Hematopoietic multipotent progenitor cell treated with erythropoietin and hydrocortisone succinate and interleukin-3 and kit ligand, for 4 days (in vitro differentiated cells): ENCODE measurements at regions not wholly inside any gene's neighbourhood (a gene's known extent, or its start where the extent isn't known, plus 50 kb on each side); places are given as distances from the start of the nearest gene placed in this dataset.
"Not testable (repeated sequence)": the region's sequence is repeated elsewhere in the genome, so short reads cannot be mapped to it uniquely, and the experiment has no call there.

Source experiments
- DNase-seq: peaks from one replicate; pipeline ENCODE4 v3.0.0-alpha.2; 2015

DNA sequence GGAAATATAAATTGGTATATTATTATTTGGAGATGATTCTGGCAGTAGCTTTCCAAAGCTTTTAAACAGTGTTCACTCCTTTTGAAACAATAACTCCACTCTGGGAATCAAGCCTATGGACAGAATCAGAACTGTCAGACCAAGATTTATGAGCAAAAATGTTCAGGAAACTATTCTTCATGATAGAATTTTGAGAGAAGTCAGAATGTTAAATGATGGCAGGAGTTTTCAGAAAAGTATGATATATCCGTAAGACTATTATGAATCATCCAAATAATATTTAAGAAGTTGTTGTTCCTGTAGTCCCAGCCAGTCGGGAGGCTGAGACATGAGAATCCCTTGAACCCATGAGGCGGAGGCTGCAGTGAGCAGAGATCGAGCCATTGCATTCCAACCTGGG, 50.5 kb upstream of the ADGRG2 start:
- no peak for DNase-seq

DNA sequence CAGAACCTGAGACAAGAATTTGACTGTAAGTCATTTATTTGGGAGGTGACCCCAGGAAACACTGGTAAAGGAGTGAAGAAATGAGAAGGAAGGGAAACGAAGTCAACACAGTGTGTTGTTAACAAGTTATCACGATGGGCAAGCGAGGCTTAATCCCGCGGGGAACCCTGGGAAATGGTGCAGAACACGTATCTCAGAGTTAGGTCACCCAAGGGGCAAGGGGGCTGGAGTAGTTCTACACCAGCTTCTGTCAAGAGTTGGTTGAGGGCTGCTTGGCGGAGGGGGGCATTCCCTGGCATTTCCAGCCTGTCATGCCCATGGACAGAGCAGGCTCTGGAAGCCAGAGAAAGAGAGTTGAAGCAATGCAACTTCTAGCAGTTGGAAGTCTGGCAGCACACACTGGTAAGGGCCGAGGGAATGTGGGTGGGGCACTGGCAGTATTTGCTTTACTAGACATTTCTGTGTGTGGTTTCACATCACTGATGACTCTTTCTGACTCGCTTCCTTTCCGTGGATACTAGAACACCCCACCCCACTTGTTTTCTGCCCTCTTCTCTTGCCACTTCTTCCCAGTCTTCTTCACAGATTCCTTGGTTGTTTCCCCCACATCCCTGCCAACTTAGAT, 52.2 kb upstream of the ADGRG2 start:
- no peak for DNase-seq

DNA sequence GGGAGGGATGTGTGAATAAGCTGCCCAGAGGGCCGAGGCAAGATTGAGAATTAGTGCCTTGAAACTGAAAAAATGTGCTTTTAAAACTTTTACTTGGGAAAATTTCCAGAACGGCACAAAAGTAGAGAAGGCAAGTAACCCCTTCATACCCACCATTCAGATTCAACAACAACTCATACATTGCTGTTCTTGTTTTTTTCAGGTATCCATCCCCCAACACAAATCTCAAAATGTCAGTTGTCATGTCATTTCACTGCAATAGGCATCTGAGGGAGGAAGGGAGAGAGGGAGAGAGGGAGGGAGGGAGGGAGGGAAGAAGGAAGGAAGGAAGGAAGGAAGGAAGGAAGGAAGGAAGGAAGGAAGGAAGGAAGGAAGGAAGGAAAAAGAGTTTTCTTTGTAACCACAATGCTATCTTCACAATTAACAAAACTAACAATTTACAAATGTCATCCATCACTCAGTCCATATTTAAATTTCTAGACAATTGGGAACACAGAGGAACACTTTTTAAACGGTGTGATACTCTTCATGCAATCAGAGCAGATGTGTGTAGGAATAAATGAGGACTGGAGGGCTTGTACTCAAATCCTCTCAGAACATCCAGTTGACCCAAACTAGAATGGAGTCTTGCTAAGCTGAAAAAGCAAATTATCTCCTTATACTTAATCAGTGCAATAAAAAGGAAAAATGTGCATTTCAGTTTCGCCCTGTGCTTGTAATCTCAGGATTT, 54.8 kb upstream of the ADGRG2 start:
- no peak for DNase-seq

DNA sequence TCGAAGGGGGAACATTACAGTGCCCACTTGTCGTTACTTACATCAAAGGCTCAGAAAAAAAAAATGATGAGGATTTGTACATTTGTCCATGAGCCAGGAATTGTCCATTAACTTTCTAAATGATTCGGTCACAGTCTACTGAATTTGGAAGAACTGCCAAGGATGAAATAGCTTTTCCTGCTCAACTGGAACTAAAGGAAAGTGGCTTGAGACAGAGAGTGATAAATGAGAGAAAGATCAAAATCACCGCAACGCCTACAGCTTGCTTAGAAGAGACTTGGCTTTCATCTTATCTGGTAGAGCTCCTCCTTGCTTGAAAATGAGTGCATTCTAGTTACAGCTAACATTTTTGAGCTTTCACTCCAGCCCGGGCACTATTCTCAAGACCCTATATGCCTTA, 55.5 kb upstream of the ADGRG2 start:
- no peak for DNase-seq

DNA sequence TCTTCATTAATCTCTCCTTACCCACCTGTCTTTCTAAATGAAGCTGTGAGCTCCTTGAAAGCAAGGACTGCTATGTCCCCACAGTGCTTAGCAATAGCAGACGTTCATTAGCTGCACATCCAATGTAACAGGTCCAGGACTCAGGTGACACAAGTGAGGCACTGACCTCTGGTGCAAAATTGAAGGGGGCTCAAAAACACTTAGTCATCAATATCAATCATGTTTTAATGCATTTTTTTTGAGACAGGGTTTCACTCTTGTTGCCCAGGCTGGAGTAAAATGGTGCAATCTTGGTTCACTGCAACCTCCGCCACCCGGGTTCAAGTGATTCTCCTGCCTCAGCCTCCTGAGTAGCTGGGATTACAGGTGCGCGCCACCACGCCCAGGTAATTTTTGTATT, 56.1 kb upstream of the ADGRG2 start:
- no peak for DNase-seq

DNA sequence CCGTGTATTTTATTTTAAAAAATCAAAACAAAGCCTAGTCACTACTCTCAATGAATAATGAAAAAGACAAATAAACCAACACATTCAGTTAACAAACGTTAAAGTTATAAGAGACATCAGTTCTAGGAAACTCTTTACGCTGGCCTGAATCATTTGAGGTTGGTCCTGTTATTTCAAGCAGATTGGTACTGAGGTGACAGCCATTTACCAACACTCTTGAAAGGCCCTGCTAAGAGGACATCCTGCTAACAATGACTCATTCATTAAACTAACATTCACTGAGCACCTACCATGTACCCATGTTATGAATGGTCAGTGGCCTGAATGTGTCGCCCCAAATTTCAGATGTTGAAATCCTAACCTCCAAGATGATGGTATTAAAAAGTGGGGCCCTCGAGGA, 57.1 kb upstream of the ADGRG2 start:
- no peak for DNase-seq

DNA sequence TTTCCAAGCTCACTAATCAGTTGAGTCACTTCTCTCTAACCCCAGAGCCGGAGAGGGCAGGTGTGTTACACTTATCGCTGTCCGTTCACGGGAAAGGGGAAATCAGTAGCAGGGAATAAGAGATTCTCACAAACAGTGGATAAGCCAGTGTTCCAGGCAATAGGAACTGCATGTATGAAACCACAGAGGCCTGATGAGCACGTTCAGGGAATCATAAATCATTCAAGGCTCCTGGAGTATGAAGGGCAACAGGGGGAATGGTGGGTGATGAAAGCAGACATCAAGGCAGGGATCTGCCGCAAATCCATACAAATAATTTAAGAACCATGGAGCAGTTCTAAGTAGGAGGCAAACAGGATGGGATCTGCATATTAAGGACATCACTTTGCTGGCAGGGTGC, 59.1 kb upstream of the ADGRG2 start:
- DNase-seq: no peak

DNA sequence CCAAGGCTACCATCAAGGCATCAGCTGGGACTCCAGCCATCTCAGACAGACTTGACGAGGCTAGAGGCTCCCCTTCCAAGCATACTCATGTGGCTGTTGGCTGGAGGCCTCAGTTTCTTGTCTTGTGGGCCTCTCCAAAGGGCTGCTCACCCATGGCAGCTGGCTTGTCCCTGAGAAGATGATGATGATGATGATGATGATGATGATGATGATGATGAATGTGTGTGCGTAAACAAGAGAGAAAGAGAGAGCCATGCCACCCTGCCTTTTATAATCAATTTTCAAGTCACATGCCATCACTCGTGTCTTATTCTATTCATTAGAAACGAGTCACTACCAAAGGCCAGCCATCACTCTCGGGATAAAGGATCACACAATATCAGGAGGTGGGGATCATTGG, 60.5 kb upstream of the ADGRG2 start:
- no peak for DNase-seq

DNA sequence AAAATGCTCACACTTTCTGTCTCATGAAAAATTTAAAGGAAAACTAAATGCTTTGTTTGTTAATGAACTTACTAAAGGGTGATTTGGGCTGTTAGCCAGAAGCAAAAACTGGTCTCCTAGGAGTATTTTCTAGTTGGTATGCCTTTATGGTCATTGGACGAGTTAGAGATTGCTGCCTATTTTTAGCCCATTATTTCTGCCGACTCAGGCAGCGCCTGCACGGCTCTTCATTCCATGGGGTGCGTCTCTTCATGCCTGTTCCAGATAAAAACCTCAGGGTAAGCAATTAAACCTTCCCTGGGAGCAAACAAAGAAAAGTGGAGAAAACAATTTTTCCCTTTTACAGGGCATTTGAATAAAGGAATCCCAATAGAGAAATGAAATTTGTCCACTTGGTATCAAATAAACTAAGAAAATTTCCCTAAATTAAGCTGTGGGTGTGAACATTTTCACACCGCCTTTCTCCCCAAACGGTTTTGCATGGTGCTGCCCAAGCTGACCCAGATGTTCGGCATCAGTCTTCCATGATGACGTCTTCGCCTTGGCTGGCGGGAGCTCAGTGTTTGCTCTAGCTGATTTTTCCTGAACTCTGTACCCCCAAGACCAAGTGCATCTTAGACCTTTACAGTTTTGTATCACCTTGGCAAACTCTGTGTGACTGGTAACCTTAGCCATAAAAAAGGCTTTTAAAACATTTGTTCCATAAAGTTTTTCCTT, 61.7 kb upstream of the ADGRG2 start:
- no peak for DNase-seq

DNA sequence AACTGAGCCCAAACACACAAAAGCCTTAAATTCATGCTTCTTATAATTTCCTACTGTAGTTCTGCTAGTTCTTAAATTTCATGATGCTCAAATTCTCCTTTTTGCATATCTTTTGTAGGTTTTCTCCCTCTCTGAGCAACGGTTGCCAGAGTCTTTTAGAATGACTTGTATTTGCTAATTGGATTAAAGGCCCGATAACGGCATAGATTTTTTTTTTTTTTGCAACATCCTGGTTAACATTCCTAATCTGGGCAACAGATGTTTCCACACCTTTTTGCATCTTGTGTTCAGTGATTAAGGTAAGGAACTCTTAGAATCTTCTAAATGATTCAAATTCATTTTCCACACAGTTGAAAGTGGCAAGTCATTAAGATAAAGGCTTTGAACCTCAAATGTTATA, 66.3 kb upstream of the ADGRG2 start:
- no peak for DNase-seq

DNA sequence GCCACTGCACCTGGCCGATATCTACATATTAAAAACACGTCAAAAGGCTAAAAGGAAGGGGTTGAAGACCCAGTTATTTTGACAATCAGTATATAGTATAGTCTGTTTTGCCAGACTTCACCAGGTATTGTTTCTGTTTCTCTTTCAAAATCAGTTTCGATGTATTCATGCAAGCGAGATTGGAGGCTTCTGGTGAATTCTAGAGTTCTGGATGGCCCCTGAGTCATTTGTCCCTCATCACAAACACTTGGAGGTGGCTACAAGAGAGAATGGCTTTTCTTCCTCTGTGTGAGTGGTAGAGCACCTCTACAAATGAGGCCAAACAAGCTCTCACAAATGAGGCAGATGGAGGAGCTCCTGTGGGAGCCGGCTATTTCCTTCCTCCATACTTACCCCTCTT, 68.6 kb upstream of the ADGRG2 start:
- no peak for DNase-seq

DNA sequence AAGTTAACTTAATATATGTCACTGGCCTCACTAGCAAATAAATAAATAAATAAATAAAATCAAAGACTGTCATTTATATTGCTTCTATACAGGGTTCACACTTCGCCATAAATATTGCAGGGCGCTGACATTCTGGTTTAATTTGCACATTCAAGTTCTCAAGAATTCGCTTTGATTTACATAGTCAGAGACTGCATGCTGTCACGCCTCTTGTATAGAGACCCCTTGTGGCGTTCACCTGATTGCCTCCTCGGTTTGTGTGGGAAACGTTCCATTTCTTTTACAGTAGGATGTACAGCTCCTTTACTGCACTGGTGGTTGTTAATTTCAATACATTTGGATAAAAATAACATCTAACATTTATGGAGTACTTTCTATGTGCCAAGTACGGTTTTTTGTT, 71.3 kb upstream of the ADGRG2 start:
- no peak for DNase-seq

DNA sequence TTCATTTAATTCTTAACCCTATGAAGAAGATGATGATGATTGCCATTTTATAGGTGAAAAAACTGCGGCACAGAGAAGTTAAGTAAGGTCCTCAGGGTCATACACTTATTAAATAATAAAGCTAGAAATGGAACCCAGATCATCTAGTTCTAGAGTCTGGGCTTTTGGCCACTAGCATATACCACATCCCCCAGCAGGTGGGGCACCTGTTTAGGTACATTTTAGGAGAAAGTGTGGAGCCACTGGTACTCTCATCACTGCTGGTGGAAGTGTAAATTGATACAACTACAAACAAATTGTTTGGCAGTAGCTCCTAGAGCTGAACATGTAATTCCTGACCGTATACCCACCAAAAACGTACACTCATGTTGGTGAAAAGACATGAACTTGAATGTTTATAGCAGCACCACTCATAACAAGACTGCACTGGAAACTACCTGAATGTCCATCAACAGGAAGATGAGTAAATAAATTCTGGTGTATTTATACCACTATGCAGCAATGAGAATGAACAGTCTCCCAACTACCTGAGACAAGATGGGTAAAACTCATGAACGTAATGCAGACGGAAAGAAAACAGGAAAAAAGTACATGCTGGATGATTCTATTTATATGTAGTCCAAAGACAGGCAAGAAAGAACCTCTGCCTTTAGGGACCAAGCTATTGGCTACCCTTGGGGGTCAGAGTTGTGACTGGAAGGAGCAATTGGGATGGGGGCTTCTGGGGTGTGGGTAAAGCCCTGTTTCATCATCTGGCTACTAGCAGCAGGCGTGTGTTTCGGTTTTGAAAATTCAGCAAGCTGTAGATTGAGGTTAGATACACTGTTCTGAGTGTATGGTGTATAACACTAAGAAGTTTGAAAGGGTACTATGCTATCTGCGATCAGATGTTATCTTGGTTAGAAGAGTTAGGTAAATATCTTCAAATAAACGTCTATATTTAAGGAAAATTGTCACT, 72.3 kb upstream of the ADGRG2 start:
- DNase-seq: no peak

DNA sequence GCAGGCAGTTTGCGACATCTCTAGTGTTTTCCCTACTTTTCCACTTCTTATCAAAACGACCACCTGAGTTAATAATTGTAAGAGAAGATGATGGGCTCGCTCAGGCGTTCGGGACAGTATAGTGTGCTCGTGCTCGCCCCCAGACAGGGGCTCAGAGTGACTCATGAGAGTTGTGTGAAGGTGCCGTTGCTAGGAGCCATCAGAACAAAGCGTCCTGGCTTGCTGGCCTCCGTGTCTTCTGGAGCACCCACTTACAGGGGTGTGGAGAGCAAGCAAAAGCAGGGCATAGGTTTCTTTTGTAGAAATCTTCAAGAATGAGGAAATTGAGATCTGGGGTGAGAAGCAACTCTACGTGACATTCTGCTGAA, 73.0 kb upstream of the ADGRG2 start:
- DNase-seq: no peak

DNA sequence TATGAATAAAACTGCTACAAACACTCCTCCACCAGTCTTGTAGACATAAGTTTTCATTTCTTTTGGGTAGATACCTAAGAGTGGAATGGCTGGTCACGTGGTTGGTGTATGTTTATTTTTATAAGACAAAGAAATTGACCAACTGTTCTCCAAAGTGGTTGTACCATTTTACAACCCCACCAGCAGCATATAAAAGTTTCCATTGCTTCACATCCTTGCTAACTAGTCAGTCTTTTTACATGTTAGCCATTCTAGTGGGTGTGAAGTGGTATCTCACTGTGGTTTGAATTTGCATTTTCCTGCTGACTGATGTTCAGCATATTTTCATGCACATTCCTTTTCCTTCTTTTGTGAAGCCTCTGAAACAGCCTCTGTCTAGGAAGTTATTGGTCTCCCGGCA, 76.2 kb upstream of the ADGRG2 start:
- no peak for DNase-seq

DNA sequence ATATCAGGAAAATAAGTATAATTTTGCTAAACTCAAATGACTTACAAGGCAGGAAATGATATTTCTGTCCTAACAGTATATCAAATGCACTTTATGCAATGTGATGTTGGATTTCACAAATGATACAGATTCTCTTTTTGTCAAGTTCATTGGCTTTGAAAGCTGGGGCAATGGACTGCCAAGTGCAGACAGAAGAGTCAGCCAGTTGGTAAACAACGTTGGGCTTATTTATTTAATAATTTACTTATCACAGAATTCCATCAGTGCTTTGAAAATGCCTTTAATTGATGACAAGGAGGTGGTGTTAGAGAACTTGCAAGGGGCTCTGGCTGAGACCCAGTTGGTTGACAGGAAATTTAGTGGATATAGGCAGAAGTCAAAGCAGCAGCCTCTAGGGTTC, 79.9 kb upstream of the ADGRG2 start:
- no peak for DNase-seq

DNA sequence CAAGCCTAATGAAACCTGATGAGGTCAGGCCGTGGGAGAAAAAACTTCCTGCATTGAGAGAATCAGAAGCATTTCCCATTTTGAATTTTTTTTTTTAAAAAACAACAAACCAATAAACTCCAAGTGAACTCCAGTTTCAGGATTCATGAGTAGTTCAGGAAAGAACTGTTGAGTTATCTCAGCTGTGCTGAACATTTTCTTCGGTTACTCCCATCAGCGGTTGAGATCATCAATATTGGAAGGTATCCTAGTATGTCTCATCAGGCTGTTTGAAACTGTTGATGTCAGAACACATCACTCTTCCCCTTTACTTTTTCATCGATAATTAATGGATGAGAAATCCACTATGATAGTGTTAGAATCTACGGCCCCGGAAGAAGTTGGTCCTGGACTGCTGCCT, 82.4 kb upstream of the ADGRG2 start:
- DNase-seq: no peak

DNA sequence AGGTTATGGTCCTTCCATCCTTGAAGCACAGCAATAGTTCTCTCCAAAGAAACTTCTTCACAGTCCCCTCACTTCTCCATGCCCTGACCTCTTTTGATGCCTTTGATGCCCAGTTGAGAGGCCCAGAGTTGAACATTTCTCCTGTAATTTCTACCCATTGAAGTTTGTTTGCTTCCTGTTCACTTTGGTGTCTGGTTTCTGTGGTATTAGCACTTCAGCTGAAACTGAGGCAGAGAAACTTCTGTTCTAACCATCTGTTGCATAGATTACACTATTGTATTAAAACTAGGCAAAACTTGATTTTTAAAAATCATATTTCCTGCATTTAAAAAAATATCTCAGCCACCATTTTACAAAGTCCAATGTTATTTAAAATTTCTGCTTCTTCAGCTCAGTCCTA, 89.8 kb upstream of the ADGRG2 start:
- no peak for DNase-seq

DNA sequence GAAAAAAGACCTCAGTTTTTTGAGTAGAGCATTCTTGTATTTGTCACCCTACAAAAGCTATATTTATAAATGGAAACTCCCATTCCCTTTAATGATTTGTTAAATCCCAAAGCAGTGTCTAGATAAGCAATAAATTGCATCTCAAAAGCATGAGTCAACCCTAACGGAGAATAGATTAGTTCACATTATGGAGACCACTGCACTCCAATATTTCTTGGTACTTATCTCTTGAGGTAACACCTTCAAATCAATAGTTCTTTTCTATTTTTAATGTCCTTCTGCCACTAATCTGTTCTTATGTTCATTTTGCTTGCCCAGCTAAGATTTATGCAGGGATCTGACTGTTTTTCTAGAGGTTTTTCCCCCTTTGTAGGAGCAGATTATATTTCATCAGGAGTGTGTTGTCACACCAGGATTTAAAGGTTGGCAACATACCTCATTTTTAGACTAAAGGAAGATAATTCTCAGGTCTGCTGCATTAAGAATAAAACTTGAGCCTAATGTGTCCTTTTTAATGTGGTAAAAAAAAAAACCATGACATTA, 91.4 kb upstream of the ADGRG2 start:
- no peak for DNase-seq

DNA sequence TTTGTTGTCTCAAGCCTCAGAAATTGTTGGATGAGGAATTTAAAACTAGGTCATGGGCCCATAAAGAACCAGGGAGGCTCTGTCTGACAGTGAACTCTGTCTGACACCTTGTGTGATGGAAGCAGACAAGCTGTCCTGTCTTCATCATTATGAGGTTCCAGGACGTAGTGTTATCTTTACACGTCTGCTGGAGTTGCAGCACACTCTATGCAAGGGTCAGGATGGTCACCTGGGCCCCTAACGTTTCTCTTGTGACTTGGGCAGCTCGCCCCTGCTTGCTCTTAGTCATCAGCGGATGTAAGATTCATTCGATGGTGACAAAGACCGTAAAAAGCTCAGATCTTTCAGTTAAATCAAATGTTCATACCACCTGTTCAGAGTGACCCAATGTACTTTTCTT, 92.0 kb upstream of the ADGRG2 start:
- DNase-seq: no peak

DNA sequence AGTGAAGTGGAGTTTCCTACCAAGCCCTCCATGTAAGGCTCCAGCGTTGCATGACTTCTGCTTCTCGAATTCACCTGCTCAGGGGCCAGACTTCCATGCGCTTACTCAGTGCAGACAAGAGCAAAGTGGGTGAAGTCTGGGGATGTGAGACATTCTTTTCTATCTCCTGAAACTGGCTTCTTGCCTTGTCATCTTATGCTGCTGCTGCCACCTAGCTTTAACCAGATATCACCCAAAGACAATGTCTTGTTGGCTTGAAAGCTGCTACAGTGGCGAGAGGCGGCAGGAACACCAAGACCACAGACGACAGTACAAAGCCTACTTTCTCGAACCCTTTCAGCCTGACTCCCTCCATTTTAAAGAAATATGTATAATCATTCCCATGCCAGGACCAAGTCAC, 103.6 kb upstream of the ADGRG2 start:
- DNase-seq: peak; percentile 9

DNA sequence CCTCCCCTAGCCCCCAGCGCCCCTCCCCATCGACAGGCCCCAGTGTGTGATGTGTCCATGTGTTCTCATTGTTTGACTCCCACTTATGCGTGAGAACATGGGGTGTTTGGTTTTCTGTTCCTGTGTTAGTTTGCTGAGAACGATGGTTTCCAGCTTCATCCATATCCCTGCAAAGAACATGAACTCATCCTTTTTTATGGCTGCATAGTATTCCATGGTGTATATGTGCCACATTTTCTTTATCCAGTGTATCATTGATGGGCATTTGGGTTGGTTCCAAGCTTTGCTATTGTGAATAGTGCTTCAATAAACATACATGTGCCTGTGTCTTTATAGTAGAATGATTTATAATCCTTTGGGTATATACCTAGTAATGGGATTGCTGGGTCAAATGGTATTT, 107.6 kb upstream of the ADGRG2 start:
- not testable (repeated sequence) for DNase-seq

DNA sequence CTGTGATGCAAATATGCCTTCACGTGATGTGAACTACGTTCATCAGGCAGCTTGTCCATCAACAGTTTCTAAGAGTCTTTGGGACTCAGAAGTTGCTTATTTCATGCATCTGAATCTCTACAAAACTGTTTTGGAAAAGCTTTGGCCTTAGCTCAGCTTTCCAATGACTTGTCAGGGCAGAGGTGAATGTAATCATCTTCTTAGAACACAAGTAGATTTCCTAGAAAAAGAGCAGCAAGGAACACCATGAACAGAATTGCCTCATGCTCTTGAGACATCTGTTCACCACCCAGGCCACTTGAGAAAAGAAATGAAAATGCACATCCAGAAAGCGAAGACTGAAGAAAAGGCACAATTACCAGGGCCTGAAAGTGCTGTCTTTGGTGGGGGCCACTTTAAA, 105.8 kb upstream of the PDHA1 start:
- no peak for DNase-seq
